ENCODE measurements at regions not wholly inside any gene's neighbourhood (a gene's known extent, or its start where the extent isn't known, plus 50 kb on each side); places are given as distances from the start of the nearest gene placed in this dataset.

DNA sequence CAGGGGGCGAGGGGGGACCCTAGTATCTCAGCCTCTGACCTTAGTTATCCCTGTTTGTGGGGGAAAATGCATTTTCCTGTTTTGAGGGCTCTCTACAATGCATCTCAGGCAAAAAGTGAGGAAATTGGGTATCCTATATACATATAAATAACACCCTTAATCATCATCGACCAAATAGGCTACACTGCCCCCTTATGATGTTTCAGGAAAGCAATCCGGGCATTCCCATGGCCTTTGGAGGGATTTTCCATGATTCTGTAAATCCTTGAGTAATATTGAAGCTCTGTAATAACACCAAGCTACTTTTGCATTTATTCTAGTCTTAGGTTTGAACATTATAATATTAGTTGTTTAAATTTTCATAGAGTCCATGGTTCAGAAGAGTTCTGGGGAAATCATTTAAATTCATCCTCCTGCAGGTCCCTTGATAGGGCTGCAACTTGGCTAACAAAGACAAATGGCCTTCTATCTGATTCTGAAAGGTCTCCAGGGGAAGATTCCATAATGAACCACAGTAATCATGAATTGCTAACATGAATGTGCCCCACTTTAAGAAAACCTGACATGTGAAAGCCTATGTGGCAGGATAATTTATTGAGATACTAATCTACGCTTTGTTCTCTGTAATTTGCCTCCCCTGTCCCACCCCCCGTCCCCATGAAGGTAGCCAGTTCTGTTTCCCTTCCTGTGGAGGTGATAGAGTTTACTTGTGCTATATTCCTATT is 91.5 kb upstream of the SCOC start:
- in situ Hi-C loops (cut with MboI; ENCODE audit: low sequenced_read_pairs): no loop called here

DNA sequence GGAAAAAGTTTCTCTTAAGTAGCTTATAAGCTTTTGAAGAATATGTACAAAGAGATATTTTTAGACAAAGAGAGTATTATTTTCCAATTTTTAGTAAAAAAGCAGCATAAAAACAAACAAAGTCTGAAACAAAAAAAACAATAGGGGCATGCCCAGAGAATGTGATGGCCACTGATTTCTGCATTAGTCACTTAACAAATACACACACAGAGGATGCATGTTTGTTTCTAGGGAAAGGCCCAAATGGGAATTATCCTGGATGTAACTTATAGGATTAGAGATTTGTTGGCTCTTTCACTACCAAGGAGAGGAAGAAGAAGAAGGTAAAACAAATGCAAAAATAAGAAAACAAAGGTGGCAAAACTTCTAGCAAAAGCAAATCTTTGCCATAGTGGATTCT is 95.9 kb upstream of the SCOC start:
- in situ Hi-C loops (cut with MboI; ENCODE audit: low sequenced_read_pairs): no loop called here

DNA sequence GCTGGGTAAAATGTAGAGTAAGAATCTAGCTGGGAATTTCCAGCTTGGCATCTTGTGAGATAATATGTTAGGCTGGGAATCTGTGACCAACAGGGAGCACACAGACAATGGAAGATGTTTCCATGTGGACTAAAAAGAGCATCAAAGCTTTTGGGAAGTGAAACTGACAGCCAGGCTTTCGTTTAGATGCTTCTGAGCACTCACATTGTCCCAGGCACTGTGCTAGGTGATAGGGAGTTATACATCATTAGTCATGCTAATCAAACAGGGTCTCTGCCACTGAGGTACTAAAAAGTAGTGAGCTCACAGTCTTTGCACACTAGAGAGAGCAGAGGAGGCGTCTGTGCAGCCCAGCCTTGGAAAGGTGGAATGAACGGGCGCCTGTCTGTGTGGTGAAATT is 101.9 kb upstream of the SCOC start:
- in situ Hi-C loops (cut with MboI; ENCODE audit: low sequenced_read_pairs): no loop called here

DNA sequence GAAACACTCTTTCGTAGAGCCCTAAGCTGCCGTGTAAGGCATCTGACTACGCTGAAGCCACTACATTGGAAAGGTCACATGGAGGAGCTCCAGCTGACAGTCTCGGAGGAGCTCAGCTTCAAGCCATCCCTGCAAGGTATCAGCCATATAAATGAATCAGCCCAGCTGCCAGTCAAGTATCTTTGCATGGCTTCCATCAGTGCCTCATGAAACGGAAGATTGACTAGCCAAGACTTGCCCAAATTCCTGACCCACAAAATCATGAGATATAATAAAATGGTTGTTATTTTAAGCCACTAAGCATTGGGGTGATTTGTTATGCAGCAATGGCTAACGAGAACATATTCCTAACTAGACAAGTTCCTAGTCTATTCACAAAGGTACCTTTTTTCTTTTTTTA is 104.1 kb upstream of the SCOC start:
- in situ Hi-C loops (cut with MboI; ENCODE audit: low sequenced_read_pairs): no loop called here

GRCh38 chr4:140268186-140268841 is 105.1 kb upstream of the SCOC start:
- in situ Hi-C loops (cut with MboI; ENCODE audit: low sequenced_read_pairs): no loop called here

DNA sequence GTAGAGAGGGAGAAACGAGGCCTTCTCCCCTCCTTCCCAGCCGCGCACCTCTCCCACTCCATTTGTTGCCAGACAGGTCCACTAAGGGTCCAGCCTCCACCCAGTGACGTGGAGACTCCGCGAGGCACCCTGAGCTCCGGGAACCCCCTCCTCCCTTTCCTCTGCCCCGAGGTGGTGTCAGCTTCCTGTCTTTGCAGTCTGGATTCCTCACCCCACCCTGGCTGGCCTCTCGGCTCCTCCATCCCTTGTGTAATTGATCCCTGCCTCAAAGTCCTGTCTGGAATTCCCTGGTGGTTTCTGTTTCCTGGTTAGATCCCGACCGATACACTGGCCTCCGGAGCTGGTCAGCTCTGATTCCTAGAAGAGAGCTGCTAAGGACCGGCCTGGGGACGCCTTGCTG is 105.9 kb upstream of the SCOC start:
- in situ Hi-C loops (cut with MboI; ENCODE audit: low sequenced_read_pairs): no loop called here

DNA sequence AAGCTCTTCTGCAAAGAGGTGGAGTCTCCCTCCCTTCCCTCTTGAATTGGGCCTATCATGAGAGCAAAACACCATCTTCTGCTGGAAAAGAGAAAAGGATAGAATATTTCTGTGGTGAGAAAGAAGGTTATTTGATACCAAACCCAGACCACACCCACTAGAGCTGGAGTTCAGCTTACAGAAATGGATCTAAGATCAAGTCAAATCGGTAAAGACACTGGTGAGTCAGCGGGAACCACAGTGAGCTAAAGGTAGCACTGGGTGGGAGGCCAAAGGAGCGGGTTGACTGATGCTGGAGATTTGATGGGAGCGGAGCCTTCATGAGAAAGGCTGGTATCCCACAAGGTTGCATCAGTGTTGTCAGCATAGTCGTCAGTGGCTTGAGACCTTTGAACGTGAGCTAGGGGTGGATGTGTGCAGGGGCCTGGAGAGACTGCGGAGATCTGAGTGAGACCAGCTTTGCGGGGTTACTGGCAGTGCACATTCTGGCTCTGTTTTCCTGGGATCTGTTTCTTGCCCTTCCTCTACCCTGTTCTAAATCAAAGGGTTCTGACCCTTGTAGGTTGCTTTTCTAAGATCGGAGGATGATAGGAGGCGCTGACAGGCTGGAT is 106.4 kb upstream of the SCOC start:
- in situ Hi-C loops (cut with MboI; ENCODE audit: low sequenced_read_pairs): no loop called here

DNA sequence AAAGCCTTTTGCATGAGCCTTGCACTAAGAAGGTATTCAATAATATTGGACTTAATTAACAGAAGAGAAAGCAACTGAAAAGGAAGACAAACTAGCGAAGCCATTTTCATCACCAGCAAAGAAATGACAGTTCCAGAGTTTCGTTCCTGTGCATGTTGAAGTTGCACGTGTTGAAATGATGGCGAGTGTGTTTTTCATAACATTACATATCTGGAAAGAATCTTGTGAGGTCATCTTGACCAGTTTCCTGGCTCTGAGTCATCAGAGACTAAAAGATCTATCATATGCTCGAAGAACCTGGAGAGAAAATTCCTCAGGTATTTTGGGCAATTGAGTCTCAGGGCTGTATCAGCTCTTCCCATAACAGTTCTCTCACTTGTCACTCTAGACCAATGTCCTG is 106.2 kb upstream of the MAML3 start:
- in situ Hi-C loops (cut with MboI; ENCODE audit: low sequenced_read_pairs): no loop called here

DNA sequence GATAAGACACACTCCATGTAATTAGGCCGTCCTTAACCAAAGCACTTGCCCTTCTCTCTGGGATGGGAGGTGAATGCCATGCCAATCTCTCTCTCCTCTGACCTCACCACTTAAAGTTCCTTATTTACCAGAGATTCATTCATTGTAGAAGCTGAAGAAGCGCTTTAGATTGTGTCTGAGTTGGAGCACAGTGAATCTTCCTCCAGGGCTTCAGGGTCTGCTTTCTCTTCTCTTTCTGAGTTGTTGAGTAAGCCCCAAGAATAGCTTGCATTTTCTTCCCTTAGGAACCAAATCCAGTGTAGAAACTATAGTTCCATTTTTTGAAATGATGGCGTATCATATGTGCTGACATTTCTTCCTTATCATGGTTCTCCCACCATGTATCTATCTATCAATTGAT is 104.5 kb upstream of the MAML3 start:
- in situ Hi-C loops (cut with MboI; ENCODE audit: low sequenced_read_pairs): loop anchor here (10.0 kb wide), 1 partner anchor 104 kb away; the partner anchor contains the start of gene MAML3

DNA sequence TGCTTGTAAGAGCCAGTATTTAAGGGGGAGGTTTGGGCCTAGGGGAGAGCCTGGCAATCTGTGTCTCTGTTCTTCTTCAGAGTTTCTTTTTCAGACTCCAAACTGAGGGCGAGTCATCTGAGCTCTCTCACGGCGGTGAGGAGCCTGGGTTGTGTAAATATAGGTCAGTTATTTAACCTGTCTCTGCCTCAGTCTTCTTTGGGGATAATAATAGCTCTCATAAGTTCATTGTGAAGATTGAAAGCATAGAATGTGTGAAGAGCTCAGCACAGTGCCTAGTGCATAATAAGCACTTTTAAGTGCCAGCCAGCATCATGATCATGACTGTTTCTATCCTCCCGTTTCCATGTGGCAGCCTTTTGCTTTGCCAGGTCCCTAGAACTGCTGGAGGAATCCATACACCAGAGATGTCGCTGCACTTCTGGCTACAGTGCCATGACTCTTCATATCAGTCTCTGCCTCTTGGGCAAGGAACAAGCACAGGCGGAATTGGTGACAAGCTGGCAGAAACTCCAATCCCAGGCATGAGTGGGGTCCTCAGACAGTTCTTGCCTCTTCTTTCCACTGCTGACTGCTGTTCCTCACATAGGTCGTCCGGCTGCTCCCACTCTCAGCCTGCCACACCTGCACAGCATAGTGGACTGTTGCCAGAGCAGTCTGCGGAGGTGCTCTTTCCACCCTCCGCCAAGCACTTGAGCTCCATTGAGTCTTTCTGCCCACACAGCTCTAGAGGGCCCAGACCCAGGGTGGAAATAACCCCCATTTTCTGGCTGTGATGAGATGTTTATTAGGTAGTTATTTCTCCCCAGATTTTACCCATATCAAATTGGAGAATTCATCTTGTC is 103.7 kb upstream of the MAML3 start:
- in situ Hi-C loops (cut with MboI; ENCODE audit: low sequenced_read_pairs): loop anchor here (10.0 kb wide), 1 partner anchor 103 kb away; the partner anchor contains the start of gene MAML3

DNA sequence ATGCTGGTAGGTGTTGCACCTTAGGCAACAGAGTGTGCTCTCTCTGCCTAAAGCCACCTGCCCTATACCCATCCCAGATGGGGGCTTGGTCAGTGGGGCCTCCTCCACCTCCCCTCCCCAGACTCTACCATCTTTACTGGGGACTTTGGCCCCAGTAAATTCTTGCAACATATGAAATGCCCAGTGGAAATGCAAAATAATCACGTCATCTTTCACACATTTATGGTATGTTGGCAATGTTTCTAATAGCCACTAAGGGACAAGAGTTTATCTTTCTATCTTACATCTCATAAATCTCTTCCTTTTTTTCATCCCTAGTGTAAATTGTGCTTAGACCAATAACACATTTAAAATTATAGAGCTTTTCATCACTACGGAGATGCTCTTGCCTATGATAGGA is 103.0 kb upstream of the MAML3 start:
- in situ Hi-C loops (cut with MboI; ENCODE audit: low sequenced_read_pairs): loop anchor here (10.0 kb wide), 1 partner anchor 102 kb away; the partner anchor contains the start of gene MAML3

DNA sequence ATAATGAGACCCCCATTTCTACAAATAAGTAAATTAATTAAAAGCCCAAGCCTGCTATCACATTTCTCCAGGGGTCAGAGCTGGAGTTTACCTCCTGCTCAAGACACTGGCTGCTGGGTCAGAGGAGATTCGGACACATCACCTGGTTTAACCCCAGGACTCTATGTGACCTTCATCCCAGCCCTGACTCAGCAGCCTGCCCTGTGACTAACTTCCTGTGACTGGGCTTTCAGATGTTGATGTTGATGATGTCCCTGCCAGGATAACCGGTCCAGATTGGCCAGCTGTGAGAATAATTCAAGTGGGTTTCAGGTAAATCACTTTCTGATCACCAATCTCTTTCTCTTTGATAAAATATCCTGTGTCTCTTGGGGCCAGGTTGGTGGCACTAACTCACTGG is 102.4 kb upstream of the MAML3 start:
- in situ Hi-C loops (cut with MboI; ENCODE audit: low sequenced_read_pairs): loop anchor here (10.0 kb wide), 1 partner anchor 102 kb away; the partner anchor contains the start of gene MAML3

GRCh38 chr4:140255927-140256326 is 101.9 kb upstream of the MAML3 start:
- in situ Hi-C loops (cut with MboI; ENCODE audit: low sequenced_read_pairs): loop anchor here (10.0 kb wide), 1 partner anchor 101 kb away; the partner anchor contains the start of gene MAML3

DNA sequence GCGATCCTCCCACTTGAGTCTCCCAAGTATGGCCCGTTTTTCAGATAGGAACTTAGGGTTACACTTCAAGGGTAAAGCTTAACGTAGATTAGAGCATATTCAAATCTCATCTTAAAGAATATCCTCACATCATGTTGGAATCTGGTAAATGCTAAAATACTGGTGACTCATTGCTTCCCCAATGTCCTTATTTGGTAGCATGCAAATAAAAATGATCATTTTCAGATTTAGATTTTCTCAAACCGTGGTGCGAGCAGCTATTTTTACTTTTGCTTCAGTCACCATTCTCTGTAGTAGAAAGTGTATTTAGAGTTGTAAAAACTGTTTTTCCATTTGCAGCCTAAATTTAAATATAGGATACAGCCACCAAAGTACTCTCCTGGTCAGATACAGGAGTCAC is 101.5 kb upstream of the MAML3 start:
- in situ Hi-C loops (cut with MboI; ENCODE audit: low sequenced_read_pairs): loop anchor here (10.0 kb wide), 1 partner anchor 101 kb away; the partner anchor contains the start of gene MAML3

- in situ Hi-C loops (cut with MboI; ENCODE audit: low sequenced_read_pairs): loop anchor here (10.0 kb wide), 1 partner anchor 100 kb away; the partner anchor contains the start of gene MAML3
Measured at GRCh38 chr4:140254651-140255299, 100.8 kb upstream of the MAML3 start.

- in situ Hi-C loops (cut with MboI; ENCODE audit: low sequenced_read_pairs): loop anchor here (10.0 kb wide), 1 partner anchor 99 kb away; the partner anchor contains the start of gene MAML3
Measured at GRCh38 chr4:140253556-140254027, 99.6 kb upstream of the MAML3 start.

- in situ Hi-C loops (cut with MboI; ENCODE audit: low sequenced_read_pairs): loop anchor here (10.0 kb wide), 1 partner anchor 98 kb away; the partner anchor contains the start of gene MAML3
Measured at GRCh38 chr4:140252742-140253555, 99.0 kb upstream of the MAML3 start.

- in situ Hi-C loops (cut with MboI; ENCODE audit: low sequenced_read_pairs): loop anchor here (10.0 kb wide), 1 partner anchor 97 kb away; the partner anchor contains the start of gene MAML3
Measured at GRCh38 chr4:140252141-140252741, 98.3 kb upstream of the MAML3 start.

- in situ Hi-C loops (cut with MboI; ENCODE audit: low sequenced_read_pairs): loop anchor here (10.0 kb wide), 1 partner anchor 97 kb away; the partner anchor contains the start of gene MAML3
Measured at GRCh38 chr4:140251571-140251970, 97.6 kb upstream of the MAML3 start.
